ENCODE measurements at regions not wholly inside any gene's neighbourhood (a gene's known extent, or its start where the extent isn't known, plus 50 kb on each side); places are given as distances from the start of the nearest gene placed in this dataset.

DNA sequence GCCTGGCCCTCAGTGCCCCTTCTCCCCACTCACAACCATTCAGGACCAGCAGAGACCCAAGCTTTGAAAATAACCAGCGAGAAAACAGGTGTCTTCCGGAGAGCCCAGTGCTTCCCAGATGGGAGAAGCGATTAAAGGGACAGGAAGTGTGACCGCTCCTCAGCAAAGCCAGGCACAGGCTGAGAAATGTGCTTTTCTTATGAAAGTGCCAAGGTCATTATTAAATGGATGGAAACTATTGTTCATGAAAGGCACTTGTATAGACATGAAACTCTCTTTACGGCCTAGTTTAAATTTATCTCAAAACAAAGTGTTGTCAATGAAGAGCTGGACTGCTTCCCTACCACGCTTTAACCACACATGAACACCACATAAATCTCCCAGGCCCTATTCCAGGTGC is 210.4 kb downstream of the SPTSSA start:
- Histone ChIP-seq H3K4me2 (ENCODE audit: low read depth, low read length) (no peak overlapping the region), H3K27me3 (ENCODE audit: control insufficient read depth in 1 of 2, insufficient read depth in 2 of 2, low read length in 2 of 2) (no peaks in the 10 kb centered on the region; a peak in 1 of 5 replicates), H3K9me3 (ENCODE audit: low read length) (no peaks in the 10 kb centered on the region), H2AFZ (ENCODE audit: low read length) (no peak overlapping the region), H3K4me3 (replicated peaks in 1 of 3; ENCODE audit: insufficient read depth in 1 of 3, low read depth in 2 of 3, low read length in 3 of 3) (no peak overlapping the region), H3K36me3 (replicated peaks in 1 of 2; ENCODE audit: control insufficient read depth in 1 of 2, insufficient read depth in 2 of 2, low read length in 2 of 2) (no peaks in the 10 kb centered on the region), H3K27ac (ENCODE audit: extremely low read length, insufficient read depth, low read length) (no peak overlapping the region), H4K20me1 (ENCODE audit: insufficient read depth, low read length) (no peaks in the 10 kb centered on the region), H3K9ac (ENCODE audit: insufficient read depth, low read depth, low read length) (no peak overlapping the region), H3K79me2 (ENCODE audit: insufficient read depth, low read length) (no peaks in the 10 kb centered on the region), H3K4me1 (ENCODE audit: insufficient read depth, low read length) (no peaks in the 10 kb centered on the region)
- CTCF ChIA-PET (ENCODE audit: low intra/inter-chr PET ratio, low total read pairs): no interaction called here
- ATAC-seq (no peak), FAIRE-seq (no peak), DNase-seq (ENCODE audit: low spot score) (no peak)
- BruUV-seq (replicated peaks): no TSS peak
- intact Hi-C loops (cut with micrococcal nuclease; ENCODE audit: unreplicated experiment) (no loop called here), in situ Hi-C loops (cut with HindIII; ENCODE audit: extremely low pct_ligation_motif_present, low pct_unique_long_range_greater_than_20kb) (no loop called here)
- 58% methylated on average over 6 of the region's 6 CpGs for WGBS (ENCODE audit: low lambda C conversion rate)
- TF ChIP-seq POGZ (CRISPR knock-in tag; IDR thresholded peaks at IDR 0.05) (no peak), NFE2L1 (CRISPR knock-in tag; IDR thresholded peaks at IDR 0.05; ENCODE audit: borderline replicate concordance) (no peak), ZSCAN9 (CRISPR knock-in tag; IDR thresholded peaks at IDR 0.05; ENCODE audit: borderline replicate concordance) (no peak), NFYB (CRISPR knock-in tag; IDR thresholded peaks at IDR 0.05) (no peak), SCMH1 (CRISPR knock-in tag; IDR thresholded peaks at IDR 0.05; ENCODE audit: borderline replicate concordance) (no peak), HIVEP1 (CRISPR knock-in tag; IDR thresholded peaks at IDR 0.05) (no peak), SNRNP70 (IDR thresholded peaks at IDR 0.05; ENCODE audit: low read depth, low read length) (no peak), ZNF274 (CRISPR knock-in tag; IDR thresholded peaks at IDR 0.05) (no peak), POLR2AphosphoS2 (IDR thresholded peaks at IDR 0.05; ENCODE audit: low read depth, low read length) (no peak)
- POLR2A ChIA-PET: no interaction called here

DNA sequence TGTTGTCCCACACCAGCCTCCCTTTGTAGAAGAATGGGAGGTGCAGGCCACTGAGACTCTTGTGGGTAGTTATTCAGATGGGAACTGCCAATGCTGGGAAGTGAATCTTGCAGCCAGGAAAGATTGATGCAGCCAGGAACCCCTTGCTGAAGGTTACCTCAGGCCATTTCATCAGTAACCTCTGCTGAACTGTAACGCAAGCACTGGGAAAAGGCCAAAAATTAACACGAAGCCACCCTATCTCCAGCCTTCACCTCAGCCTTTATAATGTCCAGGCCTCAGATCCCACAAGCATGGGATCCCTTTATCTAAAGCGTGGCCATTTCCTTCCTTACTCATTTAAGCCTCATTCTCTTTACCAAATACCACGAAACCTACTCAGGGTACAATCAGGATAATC is 211.1 kb downstream of the SPTSSA start:
- CTCF ChIA-PET (ENCODE audit: low intra/inter-chr PET ratio, low total read pairs): no interaction called here
- 19% methylated on average over 4 of the region's 4 CpGs for WGBS (ENCODE audit: low lambda C conversion rate)
- intact Hi-C loops (cut with micrococcal nuclease; ENCODE audit: unreplicated experiment): no loop called here
- TF ChIP-seq RFX5 (IDR thresholded peaks at IDR 0.05; ENCODE audit: low read depth, low read length): no peak
- no peak for TF ChIP-seq IKZF4 (CRISPR knock-in tag; IDR thresholded peaks at IDR 0.05; ENCODE audit: borderline replicate concordance, low read depth, not compliant biosample characterization)
- TF ChIP-seq ZNF138 (CRISPR knock-in tag; IDR thresholded peaks at IDR 0.05; ENCODE audit: low read depth): no peak
- no peak for TF ChIP-seq NKX3-1 (CRISPR knock-in tag; IDR thresholded peaks at IDR 0.05)
- no peak for TF ChIP-seq KAT8 (CRISPR knock-in tag; IDR thresholded peaks at IDR 0.05)
- no peak for TF ChIP-seq MATR3 (CRISPR knock-in tag; IDR thresholded peaks at IDR 0.05)
- TF ChIP-seq JDP2 (CRISPR knock-in tag; IDR thresholded peaks at IDR 0.05; ENCODE audit: borderline replicate concordance): no peak
- no peak for TF ChIP-seq ZBTB42 (CRISPR knock-in tag; IDR thresholded peaks at IDR 0.05)
- TF ChIP-seq CHCHD3 (CRISPR knock-in tag; IDR thresholded peaks at IDR 0.05): no peak
- TF ChIP-seq ATF1 (CRISPR knock-in tag; IDR thresholded peaks at IDR 0.05): no peak
- TF ChIP-seq HIVEP1 (CRISPR knock-in tag; IDR thresholded peaks at IDR 0.05): no peak
- TF ChIP-seq SMAD9 (CRISPR knock-in tag; IDR thresholded peaks at IDR 0.05): no peak
- TF ChIP-seq PCBP1 (IDR thresholded peaks at IDR 0.05; ENCODE audit: borderline replicate concordance, low read depth, low read length): no peak
- TF ChIP-seq, protein P1, sequence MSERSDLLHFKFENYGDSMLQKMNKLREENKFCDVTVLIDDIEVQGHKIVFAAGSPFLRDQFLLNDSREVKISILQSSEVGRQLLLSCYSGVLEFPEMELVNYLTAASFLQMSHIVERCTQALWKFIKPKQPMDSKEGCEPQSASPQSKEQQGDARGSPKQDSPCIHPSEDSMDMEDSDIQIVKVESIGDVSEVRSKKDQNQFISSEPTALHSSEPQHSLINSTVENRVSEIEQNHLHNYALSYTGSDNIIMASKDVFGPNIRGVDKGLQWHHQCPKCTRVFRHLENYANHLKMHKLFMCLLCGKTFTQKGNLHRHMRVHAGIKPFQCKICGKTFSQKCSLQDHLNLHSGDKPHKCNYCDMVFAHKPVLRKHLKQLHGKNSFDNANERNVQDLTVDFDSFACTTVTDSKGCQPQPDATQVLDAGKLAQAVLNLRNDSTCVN (CRISPR knock-in tag; IDR thresholded peaks at IDR 0.05; ENCODE audit: borderline replicate concordance): no peak
- TF ChIP-seq ZNF709 (CRISPR knock-in tag; IDR thresholded peaks at IDR 0.05): no peak

More for the DNA sequence above, 211.1 kb downstream of the SPTSSA start:
- POLR2A ChIA-PET: interaction anchor here (0.6 kb wide), 1 partner anchor 51 kb away, joined by 3 read pairs; no protein-coding TSS in a partner anchor
- Histone ChIP-seq H3K4me3 (replicated peaks in 1 of 3; ENCODE audit: insufficient read depth in 1 of 3, low read depth in 2 of 3, low read length in 3 of 3) (no peak overlapping the region), H3K4me1 (ENCODE audit: insufficient read depth, low read length) (no peaks in the 10 kb centered on the region), H3K4me2 (ENCODE audit: low read depth, low read length) (no peak overlapping the region), H3K27ac (ENCODE audit: extremely low read length, insufficient read depth, low read length) (no peak overlapping the region), H2AFZ (ENCODE audit: low read length) (no peak overlapping the region), H4K20me1 (ENCODE audit: insufficient read depth, low read length) (no peaks in the 10 kb centered on the region), H3K27me3 (ENCODE audit: control insufficient read depth in 1 of 2, insufficient read depth in 2 of 2, low read length in 2 of 2) (no peaks in the 10 kb centered on the region; a peak in 1 of 5 replicates), H3K79me2 (ENCODE audit: insufficient read depth, low read length) (no peaks in the 10 kb centered on the region), H3K9me3 (ENCODE audit: low read length) (no peaks in the 10 kb centered on the region), H3K36me3 (replicated peaks in 1 of 2; ENCODE audit: control insufficient read depth in 1 of 2, insufficient read depth in 2 of 2, low read length in 2 of 2) (no peaks in the 10 kb centered on the region), H3K9ac (ENCODE audit: insufficient read depth, low read depth, low read length) (no peak overlapping the region)
- FAIRE-seq (no peak), DNase-seq (ENCODE audit: low spot score) (no peak), ATAC-seq (no peak)
- in situ Hi-C loops (cut with HindIII; ENCODE audit: extremely low pct_ligation_motif_present, low pct_unique_long_range_greater_than_20kb): no loop called here
- no TSS peak for BruUV-seq (replicated peaks)

All from HepG2 (cell line).